ENCODE measurements at regions not wholly inside any gene's neighbourhood (a gene's known extent, or its start where the extent isn't known, plus 50 kb on each side); places are given as distances from the start of the nearest gene placed in this dataset.
"Not testable (repeated sequence)": the region's sequence is repeated elsewhere in the genome, so short reads cannot be mapped to it uniquely, and the experiment has no call there.

DNA sequence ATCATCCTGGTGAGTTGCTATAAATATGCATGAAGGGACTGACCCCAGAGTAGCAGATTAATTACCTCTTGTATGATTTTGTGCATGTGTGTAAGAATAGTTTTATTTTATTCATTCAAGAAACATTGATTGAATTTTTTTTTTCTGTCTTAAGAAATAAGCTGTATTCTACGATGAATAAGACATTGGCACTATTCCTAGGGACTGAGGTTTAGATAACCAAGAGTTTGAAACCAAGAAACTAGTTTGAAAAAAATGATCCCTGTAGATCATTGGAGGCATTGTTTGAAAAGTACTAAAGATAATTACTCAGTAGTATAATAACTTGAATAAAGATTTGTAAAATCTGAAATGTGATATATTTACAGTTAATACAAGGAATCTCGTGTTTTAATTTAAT lies 1086.9 kb downstream of the PCDH7 start:
- H3K4me3 ChIP-seq: no peak overlapping the region
- WGBS, 5 donors: 56 to 69% (median 63%) methylated on average over 2 of the region's 2 CpGs

DNA sequence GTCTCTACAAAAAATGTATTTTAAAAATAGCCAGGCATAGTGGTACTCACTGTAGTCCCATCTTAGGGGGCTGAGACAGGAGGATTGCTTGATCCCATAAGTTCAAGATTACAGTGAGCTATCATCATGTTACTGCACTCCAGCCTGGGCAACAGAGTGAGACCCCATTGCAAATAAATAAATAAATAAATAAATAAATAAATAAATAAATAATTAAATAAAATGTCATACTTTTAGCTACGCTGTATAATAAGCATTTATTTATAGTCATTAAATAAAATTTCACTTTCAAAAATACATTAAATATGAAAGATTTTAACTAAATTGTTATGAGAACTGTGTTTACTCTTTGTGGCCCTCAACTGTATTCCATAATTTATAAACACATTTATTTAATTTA lies 1124.2 kb downstream of the PCDH7 start:
- H3K27me3 ChIP-seq: no peaks in the 10 kb centered on the region
- H3K4me1 ChIP-seq: no peaks in the 10 kb centered on the region
- TF ChIP-seq EP300 (IDR thresholded peaks at IDR 0.05): no peak
- TF ChIP-seq, protein P1, sequence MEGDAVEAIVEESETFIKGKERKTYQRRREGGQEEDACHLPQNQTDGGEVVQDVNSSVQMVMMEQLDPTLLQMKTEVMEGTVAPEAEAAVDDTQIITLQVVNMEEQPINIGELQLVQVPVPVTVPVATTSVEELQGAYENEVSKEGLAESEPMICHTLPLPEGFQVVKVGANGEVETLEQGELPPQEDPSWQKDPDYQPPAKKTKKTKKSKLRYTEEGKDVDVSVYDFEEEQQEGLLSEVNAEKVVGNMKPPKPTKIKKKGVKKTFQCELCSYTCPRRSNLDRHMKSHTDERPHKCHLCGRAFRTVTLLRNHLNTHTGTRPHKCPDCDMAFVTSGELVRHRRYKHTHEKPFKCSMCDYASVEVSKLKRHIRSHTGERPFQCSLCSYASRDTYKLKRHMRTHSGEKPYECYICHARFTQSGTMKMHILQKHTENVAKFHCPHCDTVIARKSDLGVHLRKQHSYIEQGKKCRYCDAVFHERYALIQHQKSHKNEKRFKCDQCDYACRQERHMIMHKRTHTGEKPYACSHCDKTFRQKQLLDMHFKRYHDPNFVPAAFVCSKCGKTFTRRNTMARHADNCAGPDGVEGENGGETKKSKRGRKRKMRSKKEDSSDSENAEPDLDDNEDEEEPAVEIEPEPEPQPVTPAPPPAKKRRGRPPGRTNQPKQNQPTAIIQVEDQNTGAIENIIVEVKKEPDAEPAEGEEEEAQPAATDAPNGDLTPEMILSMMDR (IDR thresholded peaks at IDR 0.05): no peak
- TF ChIP-seq POLR2A (IDR thresholded peaks at IDR 0.05): no peak
- TF ChIP-seq POLR2AphosphoS5 (IDR thresholded peaks at IDR 0.05): no peak
- H3K36me3 ChIP-seq: no peaks in the 10 kb centered on the region
- WGBS, 5 donors: 71 to 92% (median 76%) methylated on average over 1 of the region's 1 CpG
- no peak for DNase-seq
- H3K9me3 ChIP-seq: peaks cover 0 to 12% (median 5%) of the 10 kb centered on the region in 4 donors
- intact Hi-C loops (cut with DNase I; ENCODE audit: low total_unique reads): no loop called here
- H3K4me3 ChIP-seq: no peak overlapping the region
- H3K27ac ChIP-seq: no peak overlapping the region

More for the DNA sequence above, 1086.9 kb downstream of the PCDH7 start:
- intact Hi-C loops (cut with DNase I; ENCODE audit: low total_unique reads): no loop called here
- no peak overlapping the region for H3K27ac ChIP-seq
- peaks cover 0 to 5% (median 0%) of the 10 kb centered on the region in 4 donors for H3K9me3 ChIP-seq
- TF ChIP-seq, protein P1 (IDR thresholded peaks at IDR 0.05): no peak
- no peak for TF ChIP-seq EP300 (IDR thresholded peaks at IDR 0.05)
- no peak for TF ChIP-seq POLR2AphosphoS5 (IDR thresholded peaks at IDR 0.05)
- TF ChIP-seq POLR2A (IDR thresholded peaks at IDR 0.05): no peak
- H3K36me3 ChIP-seq: no peaks in the 10 kb centered on the region
- no peak for DNase-seq
- H3K4me1 ChIP-seq: no peaks in the 10 kb centered on the region
- no peaks in the 10 kb centered on the region for H3K27me3 ChIP-seq

DNA sequence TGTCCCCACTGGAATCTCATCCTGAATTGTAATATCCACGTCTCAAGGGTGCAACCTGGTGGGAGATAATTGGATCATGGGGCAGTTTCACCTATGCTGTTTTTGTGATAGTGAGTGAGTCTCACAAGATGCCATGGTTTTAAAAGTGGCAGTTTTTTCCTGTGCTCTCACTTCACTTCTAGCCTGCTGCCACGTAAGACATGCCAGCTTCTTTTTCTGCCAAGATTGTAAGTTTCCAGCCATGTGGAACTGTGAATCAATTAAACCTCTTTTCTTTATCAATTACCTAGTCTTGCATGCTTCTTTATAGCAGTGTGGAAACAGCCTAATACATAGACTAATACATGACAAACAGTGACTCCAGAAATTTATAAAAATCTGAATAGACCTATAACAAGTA lies 1131.8 kb downstream of the PCDH7 start:
- TF ChIP-seq POLR2AphosphoS5 (IDR thresholded peaks at IDR 0.05): no peak
- TF ChIP-seq, protein P1 (IDR thresholded peaks at IDR 0.05): no peak
- no peak for TF ChIP-seq POLR2A (IDR thresholded peaks at IDR 0.05)
- TF ChIP-seq EP300 (IDR thresholded peaks at IDR 0.05): no peak
- H3K4me1 ChIP-seq: no peaks in the 10 kb centered on the region
- H3K27ac ChIP-seq: no peak overlapping the region
- 51 to 77% (median 69%) methylated on average over 2 of the region's 2 CpGs for WGBS, 5 donors
- DNase-seq: no peak
- H3K36me3 ChIP-seq: no peaks in the 10 kb centered on the region
- H3K27me3 ChIP-seq: no peaks in the 10 kb centered on the region
- H3K9me3 ChIP-seq: peaks cover 0 to 4% (median 0%) of the 10 kb centered on the region in 4 donors
- no peak overlapping the region for H3K4me3 ChIP-seq
- intact Hi-C loops (cut with DNase I; ENCODE audit: low total_unique reads): no loop called here

DNA sequence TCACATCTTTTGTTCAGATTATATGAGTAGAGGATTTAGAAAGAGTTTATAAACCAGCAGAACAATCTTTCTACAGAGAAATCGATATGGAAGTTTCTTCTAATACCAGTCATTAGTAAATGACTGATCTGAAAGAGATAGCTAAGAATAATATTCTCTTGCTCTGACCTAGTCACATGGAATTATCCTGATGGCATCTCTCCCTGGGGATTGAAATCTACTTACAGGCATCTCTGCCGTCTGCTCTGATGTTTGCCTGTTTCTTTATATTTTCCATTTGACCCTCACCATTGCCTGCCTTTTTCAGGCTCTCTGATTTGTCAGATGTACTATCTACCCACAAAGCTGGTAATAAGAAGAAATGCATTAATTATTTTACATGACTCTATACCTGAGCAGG lies 1157.3 kb downstream of the PCDH7 start:
- no peaks in the 10 kb centered on the region for H3K4me1 ChIP-seq
- no peaks in the 10 kb centered on the region for H3K9me3 ChIP-seq
- H3K27me3 ChIP-seq: no peaks in the 10 kb centered on the region
- intact Hi-C loops (cut with DNase I; ENCODE audit: low total_unique reads): no loop called here
- no peak overlapping the region for H3K27ac ChIP-seq
- no peak for DNase-seq
- no peak overlapping the region for H3K4me3 ChIP-seq
- TF ChIP-seq POLR2AphosphoS5 (IDR thresholded peaks at IDR 0.05): no peak
- TF ChIP-seq, protein P1 (IDR thresholded peaks at IDR 0.05): no peak
- TF ChIP-seq EP300 (IDR thresholded peaks at IDR 0.05): no peak
- TF ChIP-seq POLR2A (IDR thresholded peaks at IDR 0.05): no peak
- H3K36me3 ChIP-seq: no peaks in the 10 kb centered on the region
- 69 to 85% (median 75%) methylated on average over 2 of the region's 2 CpGs for WGBS, 5 donors

DNA sequence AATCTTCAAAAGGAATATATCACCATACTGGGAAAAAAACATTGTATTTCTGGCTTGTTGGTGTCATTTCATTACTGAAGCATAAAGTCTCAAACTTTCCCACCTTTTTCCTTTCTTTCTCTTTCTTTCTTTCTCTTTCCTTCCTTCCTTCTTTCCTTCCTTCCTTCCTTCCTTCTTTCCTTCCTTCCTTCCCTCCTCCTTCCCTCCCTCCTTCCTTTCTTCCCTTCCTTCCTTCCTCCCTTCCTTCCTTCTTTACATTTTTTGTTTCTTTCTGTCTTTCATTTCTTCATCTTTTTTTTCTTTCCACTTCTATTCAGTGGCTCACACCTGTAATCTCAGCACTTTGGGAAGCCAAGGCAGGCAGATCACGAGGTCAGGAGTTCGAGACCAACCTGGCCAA lies 1160.7 kb downstream of the PCDH7 start:
- H3K4me1 ChIP-seq; H3K9me3 ChIP-seq; H3K36me3 ChIP-seq; H3K27me3 ChIP-seq; intact Hi-C loops (cut with DNase I; ENCODE audit: low total_unique reads); DNase-seq; H3K27ac ChIP-seq; H3K4me3 ChIP-seq: not testable (repeated sequence)
- WGBS, 5 donors: 30 to 62% (median 47%) methylated on average over 2 of the region's 2 CpGs

Measured in stomach (tissue), 8 donors.